Right kidney (tissue), 1 donor: ENCODE measurements at regions not wholly inside any gene's neighbourhood (a gene's known extent, or its start where the extent isn't known, plus 50 kb on each side); places are given as distances from the start of the nearest gene placed in this dataset.

Experiments used
- DNase-seq: peaks from one replicate; pipeline ENCODE4 v3.0.0-alpha.2; 2016

GRCh38 chr11:92765082-92765840, 204.2 kb upstream of the MTNR1B start:
- DNase-seq, result no peak

- peak; percentile 70 for DNase-seq
Observed at GRCh38 chr11:92765965-92766371, 203.5 kb upstream of the MTNR1B start.

- DNase-seq, result no peak
Observed at GRCh38 chr11:92766698-92767097, 202.8 kb upstream of the MTNR1B start.

GRCh38 chr11:92767416-92767815, 202.0 kb upstream of the MTNR1B start:
- DNase-seq, result no peak

GRCh38 chr11:92768121-92768840, 201.2 kb upstream of the MTNR1B start:
- DNase-seq, result no peak

- no peak for DNase-seq
Observed at GRCh38 chr11:92769112-92769511, 200.3 kb upstream of the MTNR1B start.

- no peak for DNase-seq
Observed at GRCh38 chr11:92770419-92770818, 199.0 kb upstream of the MTNR1B start.

- DNase-seq, result no peak
Observed at GRCh38 chr11:92770981-92771380, 198.5 kb upstream of the MTNR1B start.

- DNase-seq, result no peak
Observed at GRCh38 chr11:92771701-92772100, 197.8 kb upstream of the MTNR1B start.

GRCh38 chr11:92775003-92775676, 194.3 kb upstream of the MTNR1B start:
- DNase-seq, result no peak

GRCh38 chr11:92776676-92777075, 192.8 kb upstream of the MTNR1B start:
- no peak for DNase-seq

- no peak for DNase-seq
Observed at GRCh38 chr11:92779746-92780145, 189.7 kb upstream of the MTNR1B start.

- no peak for DNase-seq
Observed at GRCh38 chr11:92781151-92781550, 188.3 kb upstream of the MTNR1B start.

GRCh38 chr11:92782806-92783205, 186.6 kb upstream of the MTNR1B start:
- no peak for DNase-seq

- no peak for DNase-seq
Observed at GRCh38 chr11:92784331-92784730, 185.1 kb upstream of the MTNR1B start.

GRCh38 chr11:92787638-92788037, 181.8 kb upstream of the MTNR1B start:
- DNase-seq, result no peak

- DNase-seq, result no peak
Observed at GRCh38 chr11:92789761-92790160, 179.7 kb upstream of the MTNR1B start.

- DNase-seq, result no peak
Observed at GRCh38 chr11:92790366-92790765, 179.1 kb upstream of the MTNR1B start.

GRCh38 chr11:92790926-92791616, 178.4 kb upstream of the MTNR1B start:
- DNase-seq, result no peak

- DNase-seq, result no peak
Observed at GRCh38 chr11:92791886-92792285, 177.6 kb upstream of the MTNR1B start.

- DNase-seq, result no peak
Observed at GRCh38 chr11:92793189-92793588, 176.3 kb upstream of the MTNR1B start.

GRCh38 chr11:92794783-92795182, 174.7 kb upstream of the MTNR1B start:
- DNase-seq, result peak; percentile 16

- DNase-seq, result no peak
Observed at GRCh38 chr11:92796744-92797143, 172.7 kb upstream of the MTNR1B start.
